NCI-H345 treated with DMSO at 0.1 percent for 48 hours (cell line): ENCODE measurements at regions not wholly inside any gene's neighbourhood (a gene's known extent, or its start where the extent isn't known, plus 50 kb on each side); places are given as distances from the start of the nearest gene placed in this dataset.

Source experiments
- DNase-seq: peaks from one replicate; lab custom pipeline; 2025; ENCODE audit not compliant: unreplicated experiment; lab: John Stamatoyannopoulos, UW

- DNase-seq = no peak
These were observed 231.8 kb downstream of the PIK3R1 start for GRCh38 chr5:68447136-68447929.

DNA sequence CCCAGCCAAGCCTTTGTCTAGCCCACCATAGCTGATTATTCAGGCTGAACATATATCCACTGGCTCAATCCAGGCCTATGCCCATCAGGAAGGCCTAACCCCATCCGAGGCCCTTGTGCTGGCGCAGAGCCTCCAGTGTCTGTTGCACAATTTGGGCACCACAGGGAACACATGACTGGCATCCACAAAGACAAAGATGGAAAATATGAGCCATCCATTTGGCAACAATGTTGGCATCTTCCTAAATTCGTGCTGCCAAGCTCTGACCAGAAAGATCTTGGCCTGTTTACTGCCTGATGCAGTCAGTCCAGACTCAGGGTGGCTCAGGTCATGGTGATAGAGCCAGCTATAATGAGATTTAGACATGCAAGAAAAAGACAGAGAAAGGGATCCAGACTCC is 233.8 kb downstream of the PIK3R1 start:
- no peak for DNase-seq

GRCh38 chr5:68450245-68450852 is 234.8 kb downstream of the PIK3R1 start:
- DNase-seq = no peak

DNA sequence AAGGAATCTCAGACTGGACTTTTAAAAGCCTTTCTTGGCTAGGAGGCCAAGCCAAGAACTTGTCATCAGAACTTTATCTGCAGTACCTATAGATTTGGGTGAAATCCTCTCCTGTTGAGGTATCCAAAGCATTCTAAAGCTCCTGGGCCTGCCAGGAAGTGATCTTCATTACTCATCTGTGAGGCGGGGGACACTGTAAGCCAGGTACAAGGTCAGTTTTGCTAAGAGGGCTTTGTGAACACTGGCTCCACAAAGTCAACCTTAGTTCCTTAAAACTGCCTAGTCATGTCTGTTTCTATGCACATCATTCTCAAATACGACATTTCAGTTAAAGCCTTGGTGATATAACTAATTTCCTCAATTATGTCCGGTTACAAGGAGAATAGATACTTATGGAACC is 236.7 kb downstream of the PIK3R1 start:
- no peak for DNase-seq

DNA sequence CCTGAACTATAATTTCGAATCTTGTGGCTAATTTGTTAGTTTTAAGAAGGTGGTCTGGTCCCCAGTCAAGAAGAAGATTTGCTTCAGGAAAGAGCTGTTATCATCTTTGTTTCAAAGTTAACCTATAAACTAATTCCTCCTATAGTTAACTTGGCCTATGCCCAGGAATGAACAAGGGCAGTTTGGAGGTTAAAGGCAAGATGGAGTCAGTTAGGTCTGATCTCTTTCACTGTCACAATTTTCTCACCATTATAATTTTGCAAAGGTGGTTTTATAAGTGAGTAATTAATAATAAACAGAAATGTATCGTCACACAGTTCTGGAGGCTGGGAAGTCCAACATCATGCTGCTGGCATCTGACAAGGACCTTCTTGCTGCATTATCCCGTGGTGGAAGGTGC is 238.6 kb downstream of the PIK3R1 start:
- DNase-seq = no peak

- no peak for DNase-seq
These were observed 239.2 kb downstream of the PIK3R1 start for GRCh38 chr5:68454766-68455165.

DNA sequence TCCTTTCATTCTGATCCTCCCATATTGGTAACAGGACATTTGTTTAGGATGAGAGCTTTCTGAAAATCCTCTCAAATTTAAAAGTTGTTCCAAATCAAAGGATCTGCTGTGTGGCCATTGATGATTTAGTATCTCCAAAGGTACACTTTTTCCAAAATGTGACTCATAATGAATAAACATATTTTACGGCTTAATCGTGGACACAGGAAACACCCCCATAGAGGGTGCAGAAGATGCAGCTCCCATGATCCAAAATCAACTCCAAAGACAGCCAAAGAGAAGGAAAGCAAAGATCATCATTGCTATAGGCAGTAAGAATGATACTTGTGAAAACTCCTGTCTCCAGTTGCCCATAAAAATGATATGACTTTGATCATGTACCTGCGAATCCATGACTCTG is 239.7 kb downstream of the PIK3R1 start:
- DNase-seq = no peak

DNA sequence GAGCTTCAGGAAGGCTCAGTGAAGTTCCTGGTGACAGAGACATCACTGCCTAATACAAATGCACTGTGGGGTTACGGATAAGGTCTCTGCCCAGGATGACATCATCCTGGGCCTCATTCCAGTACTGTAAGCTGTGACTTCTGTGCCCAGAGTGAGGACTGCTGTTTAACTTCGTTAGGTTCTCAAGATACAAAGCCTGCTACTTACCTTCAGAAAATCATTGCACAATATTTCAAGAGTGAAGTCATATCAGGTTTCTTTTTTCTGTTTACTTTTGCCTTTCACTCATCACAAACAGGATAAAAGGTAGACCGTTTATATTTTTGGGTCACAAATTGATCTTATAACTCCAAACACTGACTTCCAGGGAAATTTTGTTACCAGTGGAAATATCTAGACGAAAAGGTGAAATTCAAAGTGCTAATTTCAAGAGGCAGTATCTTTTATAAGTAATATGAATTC is 241.2 kb downstream of the PIK3R1 start:
- no peak for DNase-seq

- no peak for DNase-seq
These were observed 241.7 kb downstream of the PIK3R1 start for GRCh38 chr5:68457285-68457684.

DNA sequence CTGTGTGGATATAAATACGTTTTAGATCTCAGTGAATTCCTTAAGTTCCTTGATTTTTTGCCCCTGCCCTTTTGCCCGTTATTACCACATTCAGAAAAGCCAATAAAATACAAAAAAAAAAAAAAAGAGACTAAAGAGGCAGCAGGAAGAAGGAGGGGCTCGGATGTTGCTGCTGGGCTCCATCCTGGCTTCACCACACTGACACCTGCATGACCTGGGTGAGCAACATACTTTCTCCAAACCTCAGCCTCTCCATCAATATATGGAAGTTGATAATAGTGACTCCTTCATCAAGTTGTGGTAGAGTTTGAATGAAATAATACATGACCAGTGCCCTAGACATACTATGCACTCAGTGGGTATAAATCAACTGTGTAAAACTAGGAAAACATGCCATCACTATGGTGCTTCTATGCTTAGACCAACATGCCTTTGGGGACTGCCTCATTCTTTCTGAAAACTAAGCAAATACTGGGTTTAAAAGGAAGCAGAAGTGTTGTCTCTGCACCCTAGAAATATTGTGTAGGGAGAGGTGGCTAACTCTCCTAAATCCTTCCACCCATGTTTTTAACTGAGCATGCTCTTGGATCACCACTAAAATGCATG is 243.0 kb downstream of the PIK3R1 start:
- DNase-seq = no peak

GRCh38 chr5:68459093-68459809 is 243.7 kb downstream of the PIK3R1 start:
- peak; percentile 30 for DNase-seq

- DNase-seq = no peak
These were observed 244.2 kb downstream of the PIK3R1 start for GRCh38 chr5:68459810-68460139.

- no peak for DNase-seq
These were observed 244.7 kb downstream of the PIK3R1 start for GRCh38 chr5:68460147-68460798.

- no peak for DNase-seq
These were observed 248.1 kb downstream of the PIK3R1 start for GRCh38 chr5:68463606-68464005.

GRCh38 chr5:68464424-68464823 is 248.9 kb downstream of the PIK3R1 start:
- DNase-seq = no peak

- no peak for DNase-seq
These were observed 249.6 kb downstream of the PIK3R1 start for GRCh38 chr5:68465133-68465532.

GRCh38 chr5:68465934-68466551 is 250.5 kb downstream of the PIK3R1 start:
- DNase-seq = no peak

- DNase-seq = no peak
These were observed 251.7 kb downstream of the PIK3R1 start for GRCh38 chr5:68467208-68467607.

- DNase-seq = no peak
These were observed 252.2 kb downstream of the PIK3R1 start for GRCh38 chr5:68467794-68468193.

GRCh38 chr5:68468322-68468721 is 252.8 kb downstream of the PIK3R1 start:
- DNase-seq = no peak

DNA sequence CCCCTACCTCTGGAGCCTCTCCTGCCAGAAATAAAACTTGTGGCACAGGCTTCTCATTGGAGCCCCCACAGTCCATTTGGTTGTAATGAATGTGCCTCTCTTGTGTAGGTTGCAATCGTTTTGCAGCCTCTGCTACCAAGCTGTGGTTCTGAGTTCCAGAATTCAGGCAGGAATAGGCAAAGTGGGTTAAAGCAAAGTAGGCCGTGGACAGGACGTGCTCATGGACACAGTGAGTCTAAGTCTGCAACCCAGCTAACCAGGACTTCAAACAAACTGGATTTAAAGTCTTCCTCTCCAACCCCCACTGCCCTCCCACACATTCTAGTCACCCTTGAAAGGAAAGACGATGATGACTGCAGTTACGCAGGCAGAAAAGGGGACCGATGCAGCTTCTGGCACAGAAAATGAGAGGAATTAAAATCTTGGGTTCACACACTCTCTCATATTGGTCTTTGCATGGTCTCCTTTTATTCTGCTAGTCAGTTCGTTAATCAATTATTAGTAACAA is 260.0 kb downstream of the PIK3R1 start:
- DNase-seq = no peak
